Natural killer cell (primary cell): ENCODE measurements at regions not wholly inside any gene's neighbourhood (a gene's known extent, or its start where the extent isn't known, plus 50 kb on each side); places are given as distances from the start of the nearest gene placed in this dataset.
"Not testable (repeated sequence)": the region's sequence is repeated elsewhere in the genome, so short reads cannot be mapped to it uniquely, and the experiment has no call there.

ENCODE experiments used
- ATAC-seq, 3 donors: fragments of 150-1000 bp in 2 of 3; fragments of 200-7000 bp in 1 of 3; cut with Tn5 transposase; 1 replicate in 1 of 3; 2 replicates in 2 of 3; pipeline ENCODE4 v1.10.0; 2021; ENCODE audit warnings: mild to moderate bottlenecking in 2 of 3, moderate library complexity in 2 of 3
- DNase-seq, 2 donors: peaks; one replicate each; pipeline versions ENCODE4 v3.0.0 to v3.0.0-alpha.2; 2013 to 2021; ENCODE audit warnings: mixed read lengths in 1 of 2
- H3K27ac ChIP-seq: one replicate; pipeline ENCODE4 v1.5.1; 2013; ENCODE audit warnings: mild to moderate bottlenecking, low read length
- H3K27me3 ChIP-seq: one replicate; pipeline ENCODE4 v1.6.1; 2013; ENCODE audit warnings: low read length; ENCODE audit not compliant: control insufficient read depth, insufficient read depth
- H3K36me3 ChIP-seq: one replicate; pipeline ENCODE4 v1.6.1; 2013; ENCODE audit warnings: low read length; ENCODE audit not compliant: control insufficient read depth, insufficient read depth
- H3K4me1 ChIP-seq: one replicate; pipeline ENCODE4 v1.6.1; 2013; ENCODE audit warnings: low read length; ENCODE audit not compliant: control insufficient read depth, insufficient read depth
- H3K4me3 ChIP-seq: one replicate; pipeline ENCODE4 v1.5.1; 2013; ENCODE audit warnings: low read length
- H3K9me3 ChIP-seq: one replicate; pipeline ENCODE4 v1.6.1; 2013; ENCODE audit warnings: low read length; ENCODE audit not compliant: control insufficient read depth, insufficient read depth
- H3K27ac Mint-ChIP-seq, 2 donors: one replicate each; pipeline ENCODE4 v1.8.0; 2022; ENCODE audit warnings: mild to moderate bottlenecking in 2 of 2, mixed read lengths in 2 of 2, moderate library complexity in 1 of 2
- H3K27me3 Mint-ChIP-seq, 2 donors: one replicate each; pipeline ENCODE4 v1.8.0; 2022; ENCODE audit warnings: low read depth in 2 of 2, mixed read lengths in 2 of 2
- H3K36me3 Mint-ChIP-seq: one replicate; pipeline ENCODE4 v1.8.0; 2022; ENCODE audit warnings: mixed read lengths
- H3K4me1 Mint-ChIP-seq, 2 donors: one replicate each; pipeline ENCODE4 v1.8.0; 2022; ENCODE audit warnings: mixed read lengths in 2 of 2
- H3K4me3 Mint-ChIP-seq: one replicate; pipeline ENCODE4 v1.8.0; 2022; ENCODE audit warnings: mild to moderate bottlenecking, moderate library complexity, mixed read lengths
- H3K9me3 Mint-ChIP-seq, 2 donors: one replicate each; pipeline ENCODE4 v1.8.0; 2022; ENCODE audit warnings: mixed read lengths in 2 of 2
- CTCF ChIP-seq: fragments of 200-600 bp; IDR thresholded peaks from one replicate; pipeline ENCODE4 v1.8.0; 2022; ENCODE audit warnings: antibody characterized with exemption
- WGBS: methylation state at CpG from one replicate; pipeline ENCODE4 v1.1.7; 2013; ENCODE audit warnings: missing lambda C conversion rate; ENCODE audit not compliant: insufficient coverage; 5-methylcytosine and 5-hydroxymethylcytosine counted together
- intact Hi-C: fragments of 100-400 bp; cut with micrococcal nuclease; formaldehyde crosslinking; loops from one replicate; pipeline ENCODE4 v1.14.2; 2022

DNA sequence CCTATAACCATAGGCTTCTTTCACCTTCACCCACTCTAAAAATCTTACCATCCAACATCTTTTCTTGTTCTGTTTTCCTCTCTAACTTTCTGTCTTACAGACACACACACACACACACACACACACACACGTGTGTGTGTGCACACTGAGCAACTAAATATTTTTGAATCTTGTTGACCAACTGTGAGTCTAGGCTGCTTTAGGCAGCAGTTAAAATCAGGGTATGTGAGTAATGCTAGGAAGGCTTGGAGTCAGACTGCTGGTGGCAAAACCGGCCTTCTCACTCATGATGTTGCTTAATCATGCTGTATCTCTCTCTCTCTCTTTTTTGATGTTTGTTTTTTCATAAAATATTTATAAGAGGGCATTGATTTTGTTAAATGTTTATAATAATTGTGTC, 103.1 kb upstream of the TBX18 start:
- Histone ChIP-seq H3K27me3 (no peaks in the 10 kb centered on the region), H3K9me3 (peaks cover 5% of the 10 kb centered on the region), H3K4me1 (no peaks in the 10 kb centered on the region), H3K4me3 (no peak overlapping the region), H3K36me3 (no peaks in the 10 kb centered on the region), H3K27ac (no peak overlapping the region)
- H3K9me3 Mint-ChIP-seq: peaks cover 6 to 8% of the 10 kb centered on the region in 2 donors
- intact Hi-C loops: no loop called here
- TF ChIP-seq CTCF: no peak
- no peaks in the 10 kb centered on the region for H3K36me3 Mint-ChIP-seq
- H3K27me3 Mint-ChIP-seq: no peaks in the 10 kb centered on the region
- DNase-seq: no peak
- no peak for ATAC-seq
- H3K27ac Mint-ChIP-seq: no peak overlapping the region
- no peak overlapping the region for H3K4me3 Mint-ChIP-seq
- no peaks in the 10 kb centered on the region for H3K4me1 Mint-ChIP-seq
- 100% methylated on average over 1 of the region's 2 CpGs for WGBS

DNA sequence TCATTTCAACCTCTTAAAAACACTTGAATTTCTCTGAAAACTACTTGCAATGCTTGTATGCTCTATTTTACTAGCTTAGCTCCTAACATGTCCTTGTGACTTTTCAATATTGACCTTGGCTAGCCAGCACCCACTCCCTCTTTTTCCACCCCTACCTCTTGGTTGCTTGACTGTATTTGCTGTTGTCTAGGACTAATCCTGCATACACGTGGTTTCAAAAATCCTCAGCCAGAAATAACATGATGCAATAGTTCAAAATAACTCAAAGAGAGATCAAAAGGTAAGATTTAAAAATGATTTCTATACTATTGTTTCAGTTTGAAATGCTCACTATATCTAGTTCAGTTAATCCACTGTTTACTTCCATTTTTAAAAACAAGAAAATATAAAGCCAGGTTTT, 102.3 kb upstream of the TBX18 start:
- Mint-ChIP-seq H3K27me3 (no peaks in the 10 kb centered on the region), H3K27ac (no peak overlapping the region), H3K4me3 (no peak overlapping the region), H3K4me1 (no peaks in the 10 kb centered on the region), H3K36me3 (no peaks in the 10 kb centered on the region), H3K9me3 (peaks cover 4% of the 10 kb centered on the region in 2 donors)
- intact Hi-C loops: no loop called here
- ATAC-seq: no peak
- Histone ChIP-seq H3K36me3 (no peaks in the 10 kb centered on the region), H3K27ac (no peak overlapping the region), H3K4me3 (no peak overlapping the region), H3K27me3 (no peaks in the 10 kb centered on the region), H3K9me3 (no peaks in the 10 kb centered on the region), H3K4me1 (no peaks in the 10 kb centered on the region)
- 40% methylated on average over 1 of the region's 1 CpG for WGBS
- no peak for DNase-seq
- TF ChIP-seq CTCF: no peak

- ATAC-seq, intact Hi-C loops, H3K27me3 ChIP-seq, H3K36me3 Mint-ChIP-seq, H3K36me3 ChIP-seq, H3K9me3 ChIP-seq, H3K4me1 Mint-ChIP-seq, H3K9me3 Mint-ChIP-seq, H3K4me3 Mint-ChIP-seq, DNase-seq, H3K27ac Mint-ChIP-seq, H3K27me3 Mint-ChIP-seq, H3K27ac ChIP-seq, H3K4me3 ChIP-seq, H3K4me1 ChIP-seq: not testable (repeated sequence)
- whole genome bisulfite sequencing: no CpG with 5 or more reads among the region's 1 CpG
Measured at GRCh38 chr6:84865372-84865771, 101.0 kb upstream of the TBX18 start.

DNA sequence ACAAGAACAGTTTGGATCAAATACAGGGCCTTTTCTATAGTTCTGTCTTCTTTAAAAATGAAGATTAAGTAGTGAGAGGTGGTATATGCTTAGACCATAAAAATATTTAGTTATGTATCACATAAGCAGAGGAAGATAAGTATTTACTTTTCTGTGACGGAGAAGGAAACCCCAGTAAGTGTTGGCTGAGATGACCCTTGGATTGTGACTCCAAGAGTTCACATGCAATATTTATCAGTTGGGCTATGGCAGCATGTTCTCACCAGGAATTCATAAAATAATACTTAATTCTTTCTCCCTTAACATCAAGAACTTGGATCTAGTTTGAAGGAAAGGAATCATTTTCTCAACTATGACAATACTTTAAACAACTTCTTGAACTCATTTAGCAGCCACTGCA, 98.4 kb upstream of the TBX18 start:
- no peak for ATAC-seq
- intact Hi-C loops: no loop called here
- H3K4me1 Mint-ChIP-seq: no peaks in the 10 kb centered on the region
- Histone ChIP-seq H3K27me3 (no peaks in the 10 kb centered on the region), H3K27ac (no peak overlapping the region), H3K36me3 (no peaks in the 10 kb centered on the region), H3K4me3 (no peak overlapping the region), H3K4me1 (no peaks in the 10 kb centered on the region), H3K9me3 (no peaks in the 10 kb centered on the region)
- peaks cover 2 to 7% of the 10 kb centered on the region in 2 donors for H3K9me3 Mint-ChIP-seq
- no peak overlapping the region for H3K27ac Mint-ChIP-seq
- H3K27me3 Mint-ChIP-seq: no peaks in the 10 kb centered on the region
- H3K36me3 Mint-ChIP-seq: no peaks in the 10 kb centered on the region
- no peak for DNase-seq
- 90% methylated on average over 1 of the region's 1 CpG for WGBS
- no peak overlapping the region for H3K4me3 Mint-ChIP-seq
- no peak for TF ChIP-seq CTCF
